Fibroblast of skin of scalp (primary cell): ENCODE measurements at regions not wholly inside any gene's neighbourhood (a gene's known extent, or its start where the extent isn't known, plus 50 kb on each side); places are given as distances from the start of the nearest gene placed in this dataset.

Experiments used
- DNase-seq: peaks from one replicate; pipeline ENCODE4 v3.0.0-alpha.2; 2013

DNA sequence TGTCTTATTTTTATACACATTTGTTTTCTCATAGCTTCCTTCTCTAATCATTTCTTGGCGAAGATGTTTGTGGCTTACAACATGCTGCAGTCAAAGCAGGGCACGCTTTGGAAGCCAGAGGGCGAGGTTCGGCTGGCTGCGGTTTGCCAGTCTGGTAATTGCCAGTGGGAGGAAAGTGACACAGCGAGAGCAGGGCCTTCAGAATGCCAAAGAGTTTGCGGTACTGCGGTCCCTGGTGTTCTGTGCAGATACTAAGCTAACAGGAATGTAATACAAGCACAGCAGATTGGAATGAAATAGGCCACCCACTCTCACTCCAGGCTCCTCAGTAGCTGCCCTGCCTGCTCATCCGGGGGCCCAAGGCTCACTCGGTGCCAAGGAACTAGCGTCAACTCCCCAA is 58.7 kb upstream of the TGM3 start:
- peak; percentile 98 for DNase-seq

DNA sequence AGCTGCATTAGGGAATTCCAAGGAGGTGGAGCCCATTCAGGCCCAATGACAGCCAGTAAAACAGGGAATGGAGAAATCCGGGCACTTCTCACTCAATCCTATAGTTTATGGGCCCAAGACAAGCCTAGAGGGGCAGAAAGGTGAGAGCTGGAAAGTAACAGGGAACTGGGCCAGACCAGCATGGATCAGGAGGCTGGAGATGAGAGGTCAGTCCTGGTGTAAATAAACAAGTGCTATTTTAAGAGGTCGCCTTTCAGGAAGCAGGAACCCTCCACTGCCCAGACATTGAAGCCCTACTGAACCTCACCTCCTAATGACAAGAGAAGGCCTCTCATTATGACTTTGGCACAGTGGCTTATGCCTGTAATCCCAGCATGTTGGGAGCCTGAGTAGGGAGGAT is 57.2 kb upstream of the TGM3 start:
- DNase-seq, result no peak

DNA sequence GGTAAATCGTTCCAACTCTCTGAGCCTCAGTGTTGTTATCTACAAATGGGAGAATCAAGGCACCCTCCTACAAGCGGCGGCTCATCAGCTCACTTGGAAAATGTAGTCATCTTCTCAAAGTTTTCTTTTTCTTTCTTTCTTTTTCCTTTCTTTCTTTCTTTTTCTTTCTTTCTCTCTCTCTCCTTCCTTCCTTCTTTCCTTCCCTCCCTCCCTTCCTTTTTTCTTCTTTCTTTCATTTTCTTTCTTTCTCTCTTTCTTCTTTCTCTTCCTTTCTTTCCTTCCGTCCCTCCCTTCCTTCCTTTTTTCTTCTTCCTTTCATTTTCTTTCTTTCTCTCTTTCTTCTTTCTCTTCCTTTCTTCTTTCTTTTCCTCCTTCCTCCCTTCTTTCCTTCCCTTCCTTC is 55.0 kb upstream of the TGM3 start:
- DNase-seq, result no peak

DNA sequence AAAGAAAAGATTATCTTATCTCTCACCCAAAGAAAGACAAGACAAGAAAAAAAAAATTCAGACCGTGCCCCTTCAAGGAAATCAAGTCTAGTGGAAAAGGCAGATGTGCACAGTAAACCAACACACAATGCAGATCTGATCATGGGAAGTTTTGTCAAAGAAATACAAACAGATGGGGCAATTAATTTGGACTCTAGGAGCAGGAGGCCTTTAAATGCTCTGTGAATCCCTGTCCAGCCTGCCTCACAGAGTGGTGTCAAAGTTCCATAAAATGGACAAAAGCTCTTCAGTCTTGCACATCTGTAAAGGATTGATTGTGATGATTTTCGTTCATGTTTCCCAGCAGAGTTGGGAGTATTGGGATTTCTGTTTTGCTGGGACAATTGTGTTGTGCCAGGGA is 53.1 kb upstream of the TGM3 start:
- no peak for DNase-seq

DNA sequence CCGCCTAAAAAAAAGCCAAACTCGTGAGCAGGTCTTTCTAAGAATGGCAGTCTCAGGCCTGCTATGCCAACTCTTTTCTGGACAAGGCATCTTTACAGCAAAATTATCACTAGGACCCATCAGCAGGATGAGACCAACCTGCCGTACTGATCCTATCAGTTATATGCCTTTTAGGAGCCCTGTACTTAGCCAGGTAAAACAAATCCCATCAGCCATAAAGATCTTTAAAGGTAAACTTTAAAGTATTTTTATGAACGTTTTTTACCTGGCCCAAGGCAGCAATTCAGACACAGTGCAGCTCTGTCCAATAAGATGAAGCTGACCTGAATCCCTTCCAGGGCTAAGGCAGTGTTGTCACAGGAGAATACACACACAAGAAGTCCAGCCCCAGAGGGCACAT is 51.3 kb upstream of the TGM3 start:
- DNase-seq, result no peak

- DNase-seq, result no peak
These were observed 50.8 kb upstream of the TGM3 start for GRCh38 chr20:2244993-2245392.

DNA sequence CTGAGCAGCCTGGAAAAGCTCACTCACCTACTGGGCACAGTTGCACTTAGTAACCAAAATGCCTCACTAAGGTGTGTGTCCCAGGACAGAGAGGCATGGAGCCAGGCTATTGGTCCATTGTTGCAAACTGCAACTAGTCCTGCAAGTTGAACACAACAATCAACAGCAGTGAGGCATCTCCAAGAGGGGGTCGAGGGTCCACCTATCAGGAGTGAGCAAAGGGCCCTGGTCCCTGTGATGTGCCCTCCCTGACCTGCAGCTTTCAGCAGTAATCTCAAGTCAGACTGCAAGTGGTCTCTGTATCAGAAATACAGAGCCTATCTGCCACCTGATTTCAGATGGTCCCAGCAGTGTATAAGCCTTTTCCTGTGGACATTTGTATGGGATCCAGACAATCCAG is 50.2 kb upstream of the TGM3 start:
- no peak for DNase-seq
